Fibroblast of upper back skin (primary cell): ENCODE measurements at regions not wholly inside any gene's neighbourhood (a gene's known extent, or its start where the extent isn't known, plus 50 kb on each side); places are given as distances from the start of the nearest gene placed in this dataset.

Source experiments
- DNase-seq: peaks from one replicate; pipeline ENCODE4 v3.0.0-alpha.2; 2013

- no peak for DNase-seq
Measured at GRCh38 chrX:63869506-63869905, 84.5 kb upstream of the ARHGEF9 start.

- peak; percentile 49 for DNase-seq
Measured at GRCh38 chrX:63855896-63856295, 70.9 kb upstream of the ARHGEF9 start.

- no peak for DNase-seq
Measured at GRCh38 chrX:63835361-63835760, 50.3 kb upstream of the ARHGEF9 start.
